ENCODE measurements at regions not wholly inside any gene's neighbourhood (a gene's known extent, or its start where the extent isn't known, plus 50 kb on each side); places are given as distances from the start of the nearest gene placed in this dataset.

GRCh38 chr2:43132683-43133301 lies 93.6 kb downstream of the ZFP36L2 start:
- H3K36me3 Mint-ChIP-seq (ENCODE audit: low read depth): peaks cover 16% of the 10 kb centered on the region
- H3K27ac Mint-ChIP-seq: peak overlapping the region; percentile 99
- ChIA-PET POLR2A (interaction anchor here (1.0 to 21.7 kb wide), 11 partner anchors 7 to 427 kb away, joined by 3 to 1053 read pairs (median 16); partner anchors contain the start of gene ZFP36L2), CTCF (interaction anchor here (0.6 to 12.1 kb wide), 10 partner anchors 8 to 438 kb away, joined by 3 to 316 read pairs (median 8); partner anchors contain the start of gene ZFP36L2)
- H3K4me1 Mint-ChIP-seq: peaks cover 100% of the 10 kb centered on the region
- DNase-seq: peak; percentile 64
- H3K4me3 Mint-ChIP-seq: peak overlapping the region; percentile 60
- no peaks in the 10 kb centered on the region for H3K9me3 Mint-ChIP-seq
- H3K27me3 Mint-ChIP-seq: no peaks in the 10 kb centered on the region

- peak overlapping the region; percentile 99 for H3K27ac Mint-ChIP-seq
- ChIA-PET POLR2A (interaction anchor here (1.5 to 21.7 kb wide), 10 partner anchors 8 to 427 kb away, joined by 4 to 1053 read pairs (median 20); partner anchors contain the start of gene ZFP36L2), CTCF (interaction anchor here (0.8 to 12.1 kb wide), 9 partner anchors 8 to 353 kb away, joined by 3 to 316 read pairs (median 5); partner anchors contain the start of gene ZFP36L2)
- H3K4me1 Mint-ChIP-seq: peaks cover 100% of the 10 kb centered on the region
- no peaks in the 10 kb centered on the region for H3K9me3 Mint-ChIP-seq
- peak overlapping the region; percentile 60 for H3K4me3 Mint-ChIP-seq
- H3K36me3 Mint-ChIP-seq (ENCODE audit: low read depth): peaks cover 12% of the 10 kb centered on the region
- DNase-seq: no peak
- H3K27me3 Mint-ChIP-seq: no peaks in the 10 kb centered on the region
Measured at GRCh38 chr2:43131890-43132682, 94.3 kb downstream of the ZFP36L2 start.

DNA sequence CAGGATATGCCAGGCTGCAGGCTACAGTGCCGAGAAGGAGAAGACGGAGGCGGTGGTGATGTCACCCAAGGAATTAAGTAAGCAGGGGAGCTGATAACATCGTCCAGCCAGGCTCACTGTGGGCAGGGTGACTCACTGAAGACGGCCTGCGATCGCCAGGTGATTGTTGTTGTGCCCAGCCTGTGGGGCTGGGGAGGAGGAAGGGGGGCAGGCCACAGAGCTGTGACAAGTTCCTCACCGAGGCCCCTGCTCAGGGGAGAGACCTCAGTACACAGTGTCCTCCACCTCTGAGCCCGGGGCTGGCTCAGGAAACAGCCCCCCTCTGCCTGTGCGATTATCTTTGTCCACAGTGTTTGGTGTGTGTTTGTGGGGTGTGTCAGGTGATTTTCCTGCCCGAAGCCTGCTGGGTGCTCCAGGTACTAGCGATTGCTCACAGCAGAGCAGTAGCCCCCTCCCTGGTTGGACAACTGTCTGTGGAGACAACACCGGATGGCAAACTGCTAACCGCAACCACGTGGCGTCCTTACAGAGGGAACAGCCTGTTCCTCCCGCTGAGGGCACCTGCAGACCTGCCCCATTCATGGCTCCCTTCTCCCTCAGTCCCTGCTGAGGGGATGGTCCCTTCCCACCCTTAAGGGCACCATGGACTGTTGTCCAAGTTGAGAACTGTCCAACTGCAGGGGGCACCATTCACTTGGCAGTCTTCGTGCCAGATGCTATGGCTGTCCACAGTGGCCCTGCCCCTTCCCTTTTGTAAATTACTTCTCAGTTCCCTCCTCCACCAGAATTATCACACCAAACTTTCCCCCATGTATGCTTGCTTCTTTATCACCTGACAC lies 95.1 kb downstream of the ZFP36L2 start:
- ChIA-PET CTCF (interaction anchor here (0.8 to 12.1 kb wide), 12 partner anchors 9 to 354 kb away, joined by 3 to 316 read pairs (median 6); partner anchors contain the start of gene ZFP36L2), POLR2A (interaction anchor here (0.7 to 21.7 kb wide), 9 partner anchors 9 to 351 kb away, joined by 3 to 1053 read pairs (median 7); partner anchors contain the start of gene ZFP36L2)
- H3K4me3 Mint-ChIP-seq: peak overlapping the region; percentile 48
- H3K4me1 Mint-ChIP-seq: peaks cover 92% of the 10 kb centered on the region
- H3K27me3 Mint-ChIP-seq: peaks cover under 1% of the 10 kb centered on the region
- H3K9me3 Mint-ChIP-seq: no peaks in the 10 kb centered on the region
- peak; percentile 92 for DNase-seq
- H3K36me3 Mint-ChIP-seq (ENCODE audit: low read depth): peaks cover 11% of the 10 kb centered on the region
- peak overlapping the region; percentile 99 for H3K27ac Mint-ChIP-seq

- Mint-ChIP-seq H3K36me3 (ENCODE audit: low read depth) (peaks cover 11% of the 10 kb centered on the region), H3K9me3 (no peaks in the 10 kb centered on the region), H3K27ac (peak overlapping the region; percentile 99), H3K27me3 (peaks cover 3% of the 10 kb centered on the region), H3K4me3 (peak overlapping the region; percentile 48), H3K4me1 (peaks cover 87% of the 10 kb centered on the region)
- DNase-seq: no peak
- POLR2A ChIA-PET: interaction anchor here (0.7 to 21.7 kb wide), 7 partner anchors 9 to 351 kb away, joined by 3 to 1053 read pairs (median 7); partner anchors contain the start of gene ZFP36L2
- CTCF ChIA-PET: interaction anchor here (1.0 to 12.1 kb wide), 8 partner anchors 10 to 354 kb away, joined by 4 to 316 read pairs (median 22); partner anchors contain the start of gene ZFP36L2
Measured at GRCh38 chr2:43130548-43130875, 95.9 kb downstream of the ZFP36L2 start.

GRCh38 chr2:43129676-43130547 lies 96.5 kb downstream of the ZFP36L2 start:
- H3K27me3 Mint-ChIP-seq: peaks cover 3% of the 10 kb centered on the region
- peaks cover 11% of the 10 kb centered on the region for H3K36me3 Mint-ChIP-seq (ENCODE audit: low read depth)
- POLR2A ChIA-PET: interaction anchor here (0.6 to 21.7 kb wide), 8 partner anchors 10 to 352 kb away, joined by 3 to 1053 read pairs (median 6); partner anchors contain the start of gene ZFP36L2
- H3K27ac Mint-ChIP-seq: peak overlapping the region; percentile 99
- H3K4me3 Mint-ChIP-seq: peak overlapping the region; percentile 48
- H3K4me1 Mint-ChIP-seq: peaks cover 81% of the 10 kb centered on the region
- H3K9me3 Mint-ChIP-seq: no peaks in the 10 kb centered on the region
- CTCF ChIA-PET: interaction anchor here (0.9 to 12.1 kb wide), 12 partner anchors 10 to 430 kb away, joined by 3 to 316 read pairs (median 8); partner anchors contain the start of gene ZFP36L2
- peak; percentile 45 for DNase-seq

- H3K4me3 Mint-ChIP-seq: peak overlapping the region; percentile 29
- H3K27me3 Mint-ChIP-seq: peaks cover 3% of the 10 kb centered on the region
- no peak for DNase-seq
- POLR2A ChIA-PET: interaction anchor here (0.6 to 21.7 kb wide), 8 partner anchors 8 to 410 kb away, joined by 3 to 1053 read pairs (median 5); partner anchors contain the start of gene ZFP36L2
- CTCF ChIA-PET: interaction anchor here (0.9 to 12.1 kb wide), 11 partner anchors 12 to 432 kb away, joined by 3 to 316 read pairs (median 9); partner anchors contain the start of gene ZFP36L2
- H3K36me3 Mint-ChIP-seq (ENCODE audit: low read depth): peaks cover 7% of the 10 kb centered on the region
- H3K4me1 Mint-ChIP-seq: peaks cover 68% of the 10 kb centered on the region
- H3K9me3 Mint-ChIP-seq: no peaks in the 10 kb centered on the region
- H3K27ac Mint-ChIP-seq: peak overlapping the region; percentile 99
Measured at GRCh38 chr2:43128559-43128955, 97.8 kb downstream of the ZFP36L2 start.

DNA sequence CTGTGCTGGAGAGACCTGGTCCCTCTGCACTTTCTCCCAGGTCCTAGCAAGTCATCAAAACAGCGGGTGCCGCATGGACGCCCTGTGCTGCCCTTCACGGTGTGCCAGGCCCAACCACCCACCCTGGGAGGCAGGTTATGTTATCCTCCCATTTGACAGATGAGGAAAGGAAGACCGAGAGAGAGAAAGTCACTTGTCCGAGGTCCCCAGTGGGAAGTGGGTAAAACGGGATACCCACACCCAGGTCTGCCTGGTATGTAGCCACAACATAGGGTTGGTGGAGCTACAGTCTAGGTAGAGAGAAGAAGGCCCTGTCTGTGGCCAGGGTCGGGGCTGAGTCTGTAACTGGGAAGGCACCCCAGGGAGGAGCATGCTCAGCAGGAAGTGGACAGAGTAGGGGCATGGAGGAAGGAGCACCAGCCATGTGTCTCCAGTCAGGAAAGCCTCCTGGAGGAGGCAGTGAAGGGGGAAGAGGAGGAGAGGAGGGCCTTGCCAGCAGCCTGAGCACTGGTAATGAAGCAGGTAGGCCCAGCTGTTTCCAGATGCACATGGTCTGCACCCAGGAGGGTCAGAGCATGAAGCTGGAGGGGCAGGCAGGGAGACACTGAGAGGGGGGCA lies 98.4 kb downstream of the ZFP36L2 start:
- ChIA-PET POLR2A (interaction anchor here (0.6 to 21.7 kb wide), 9 partner anchors 9 to 414 kb away, joined by 3 to 1053 read pairs (median 5); partner anchors contain the start of gene ZFP36L2), CTCF (interaction anchor here (0.9 to 12.1 kb wide), 18 partner anchors 12 to 449 kb away, joined by 3 to 316 read pairs (median 6); partner anchors contain the start of gene ZFP36L2)
- Mint-ChIP-seq H3K4me3 (peak overlapping the region; percentile 29), H3K4me1 (peaks cover 62% of the 10 kb centered on the region), H3K27ac (peak overlapping the region; percentile 99), H3K27me3 (peaks cover 3% of the 10 kb centered on the region), H3K9me3 (no peaks in the 10 kb centered on the region), H3K36me3 (ENCODE audit: low read depth) (peaks cover 6% of the 10 kb centered on the region)
- DNase-seq: peak; percentile 24

GRCh38 chr2:43127208-43127940 lies 99.0 kb downstream of the ZFP36L2 start:
- CTCF ChIA-PET: interaction anchor here (0.8 to 12.1 kb wide), 28 partner anchors 9 to 449 kb away, joined by 3 to 316 read pairs (median 4); partner anchors contain the start of gene ZFP36L2
- POLR2A ChIA-PET: interaction anchor here (1.1 to 21.7 kb wide), 6 partner anchors 13 to 415 kb away, joined by 3 to 1053 read pairs (median 5); partner anchors contain the start of gene ZFP36L2
- DNase-seq: peak; percentile 91
- peaks cover 6% of the 10 kb centered on the region for H3K36me3 Mint-ChIP-seq (ENCODE audit: low read depth)
- peak overlapping the region; percentile 21 for H3K4me3 Mint-ChIP-seq
- peaks cover 56% of the 10 kb centered on the region for H3K4me1 Mint-ChIP-seq
- peaks cover 3% of the 10 kb centered on the region for H3K27me3 Mint-ChIP-seq
- peak overlapping the region; percentile 99 for H3K27ac Mint-ChIP-seq
- H3K9me3 Mint-ChIP-seq: no peaks in the 10 kb centered on the region

- Mint-ChIP-seq H3K27ac (no peak overlapping the region), H3K4me3 (no peak overlapping the region), H3K4me1 (peaks cover 50% of the 10 kb centered on the region), H3K27me3 (peaks cover 3% of the 10 kb centered on the region), H3K36me3 (ENCODE audit: low read depth) (peaks cover 6% of the 10 kb centered on the region), H3K9me3 (no peaks in the 10 kb centered on the region)
- CTCF ChIA-PET: interaction anchor here (0.8 to 12.1 kb wide), 28 partner anchors 9 to 450 kb away, joined by 3 to 316 read pairs (median 4); partner anchors contain the start of gene ZFP36L2
- POLR2A ChIA-PET: interaction anchor here (1.1 to 21.7 kb wide), 5 partner anchors 13 to 415 kb away, joined by 3 to 1053 read pairs (median 5); partner anchors contain the start of gene ZFP36L2
- no peak for DNase-seq
Measured at GRCh38 chr2:43126817-43127207, 99.6 kb downstream of the ZFP36L2 start.

Data from activated CD4-positive, alpha-beta memory T cell treated with anti-CD3 and anti-CD28 coated beads, Interleukin-2, amount 10 ng/mL, durations not matched to agents 7 days and 5 days (primary cell).